Neural cell (in vitro differentiated cells): ENCODE measurements at regions not wholly inside any gene's neighbourhood (a gene's known extent, or its start where the extent isn't known, plus 50 kb on each side); places are given as distances from the start of the nearest gene placed in this dataset.

Experiments
- H2AFZ ChIP-seq: fragments of 200-600, 300-800 bp; sonication (generic), shearing (Covaris generic); 2 replicates; pipeline ENCODE4 v1.6.0; 2014; ENCODE audit warnings: low read depth, mild to moderate bottlenecking, antibody characterized with exemption, low read length, moderate library complexity
- H3F3A ChIP-seq: fragments of 200-600 bp; shearing (Covaris generic); 2 replicates; pipeline ENCODE4 v1.6.1; 2016; ENCODE audit warnings: mild to moderate bottlenecking, moderate library complexity, mixed read lengths, antibody characterized with exemption, low read length; ENCODE audit not compliant: insufficient read depth, poor library complexity, severe bottlenecking
- H3K27ac ChIP-seq: fragments of 200-600, 300-800 bp; sonication (generic), shearing (Covaris generic); 2 replicates; pipeline ENCODE4 v1.5.1; 2014; ENCODE audit warnings: mild to moderate bottlenecking, low read length, moderate library complexity
- H3K27me3 ChIP-seq: fragments of 300-800, 200-600 bp; sonication (generic), shearing (Covaris generic); 2 replicates; pipeline ENCODE4 v1.6.0; 2014; ENCODE audit warnings: mild to moderate bottlenecking, low read depth, low read length, moderate library complexity; ENCODE audit not compliant: insufficient read depth
- H3K36me3 ChIP-seq: fragments of 300-800, 200-600 bp; sonication (generic), shearing (Covaris generic); 2 replicates; pipeline ENCODE4 v1.5.1; 2014; ENCODE audit warnings: mild to moderate bottlenecking, antibody characterized with exemption, low read length, moderate library complexity; ENCODE audit not compliant: insufficient read depth
- H3K4me2 ChIP-seq: fragments of 300-800, 200-600 bp; sonication (generic), shearing (Covaris generic); 2 replicates; pipeline ENCODE4 v1.6.0; 2014; ENCODE audit warnings: mild to moderate bottlenecking, low read length
- H3K4me3 ChIP-seq: fragments of 300-800, 200-600 bp; sonication (generic), shearing (Covaris generic); 2 replicates; pipeline ENCODE4 v1.5.1; 2014; ENCODE audit warnings: mild to moderate bottlenecking, low read length, moderate library complexity
- H3K79me2 ChIP-seq: fragments of 200-600 bp; shearing (Covaris generic); replicated peaks from 2 replicates; pipeline ENCODE4 v1.6.0; 2014; ENCODE audit warnings: mild to moderate bottlenecking, low read length, moderate library complexity; ENCODE audit not compliant: insufficient read depth
- H3K9ac ChIP-seq: fragments of 300-800, 200-600 bp; sonication (generic), shearing (Covaris generic); 2 replicates; pipeline ENCODE4 v1.6.1; 2016; ENCODE audit warnings: mild to moderate bottlenecking, low read length, mixed read lengths
- H3K9me2 ChIP-seq: fragments of 200-600 bp; shearing (Covaris generic); 2 replicates; pipeline ENCODE4 v1.6.1; 2016; ENCODE audit warnings: mild to moderate bottlenecking, low read length, mixed read lengths; ENCODE audit not compliant: insufficient read depth
- H3K9me3 ChIP-seq: fragments of 200-600, 300-800 bp; sonication (generic), shearing (Covaris generic); 2 replicates; pipeline ENCODE4 v1.6.1; 2016; ENCODE audit warnings: mild to moderate bottlenecking, mixed run types, low read length, moderate library complexity, mixed read lengths
- H4K20me1 ChIP-seq: fragments of 200-600 bp; shearing (Covaris generic); 2 replicates; pipeline ENCODE4 v1.6.1; 2016; ENCODE audit warnings: mild to moderate bottlenecking, mixed run types; ENCODE audit not compliant: insufficient read depth
- EP300 ChIP-seq: fragments of 450-650 bp; conservative IDR thresholded peaks from 2 replicates; pipeline ENCODE4 v1.6.1; 2014; ENCODE audit warnings: antibody characterized with exemption, mild to moderate bottlenecking, moderate library complexity; ENCODE audit not compliant: poor library complexity, severe bottlenecking
- EZH2 ChIP-seq: fragments of 200-600, 300-800 bp; shearing (Covaris generic), sonication (generic); IDR thresholded peaks from 2 replicates; pipeline ENCODE4 v1.6.1; 2014; ENCODE audit warnings: antibody characterized with exemption, low read length, borderline replicate concordance, mild to moderate bottlenecking; ENCODE audit not compliant: insufficient read depth, poor library complexity, severe bottlenecking
- MXI1 ChIP-seq: fragments of 450-650 bp; conservative IDR thresholded peaks from 2 replicates; pipeline ENCODE4 v1.6.1; 2014; ENCODE audit warnings: antibody characterized with exemption, mild to moderate bottlenecking; ENCODE audit not compliant: poor library complexity, severe bottlenecking
- POLR2AphosphoS5 ChIP-seq: IDR thresholded peaks from 2 replicates; pipeline ENCODE4 v1.6.1; 2012
- RAD21 ChIP-seq: fragments of 450-650 bp; conservative IDR thresholded peaks from 2 replicates; pipeline ENCODE4 v1.6.1; 2014; ENCODE audit warnings: antibody characterized with exemption, mild to moderate bottlenecking, moderate library complexity
- SMC3 ChIP-seq: fragments of 450-650 bp; conservative IDR thresholded peaks from 2 replicates; pipeline ENCODE4 v1.6.1; 2014; ENCODE audit warnings: antibody characterized with exemption, mild to moderate bottlenecking, moderate library complexity; ENCODE audit not compliant: poor library complexity
- TAF1 ChIP-seq: IDR thresholded peaks from 2 replicates; pipeline ENCODE4 v1.6.1; 2012; ENCODE audit warnings: low read depth
- TF ChIP-seq, protein P1 (sequence below): IDR thresholded peaks from 2 replicates; pipeline ENCODE4 v1.6.1; 2012; ENCODE audit warnings: borderline replicate concordance
- TF ChIP-seq, protein P2 (sequence below): fragments of 450-650 bp; IDR thresholded peaks from 2 replicates; pipeline ENCODE4 v1.5.1; 2014; ENCODE audit warnings: antibody characterized with exemption, mild to moderate bottlenecking, moderate library complexity; ENCODE audit not compliant: poor library complexity, severe bottlenecking

DNA sequence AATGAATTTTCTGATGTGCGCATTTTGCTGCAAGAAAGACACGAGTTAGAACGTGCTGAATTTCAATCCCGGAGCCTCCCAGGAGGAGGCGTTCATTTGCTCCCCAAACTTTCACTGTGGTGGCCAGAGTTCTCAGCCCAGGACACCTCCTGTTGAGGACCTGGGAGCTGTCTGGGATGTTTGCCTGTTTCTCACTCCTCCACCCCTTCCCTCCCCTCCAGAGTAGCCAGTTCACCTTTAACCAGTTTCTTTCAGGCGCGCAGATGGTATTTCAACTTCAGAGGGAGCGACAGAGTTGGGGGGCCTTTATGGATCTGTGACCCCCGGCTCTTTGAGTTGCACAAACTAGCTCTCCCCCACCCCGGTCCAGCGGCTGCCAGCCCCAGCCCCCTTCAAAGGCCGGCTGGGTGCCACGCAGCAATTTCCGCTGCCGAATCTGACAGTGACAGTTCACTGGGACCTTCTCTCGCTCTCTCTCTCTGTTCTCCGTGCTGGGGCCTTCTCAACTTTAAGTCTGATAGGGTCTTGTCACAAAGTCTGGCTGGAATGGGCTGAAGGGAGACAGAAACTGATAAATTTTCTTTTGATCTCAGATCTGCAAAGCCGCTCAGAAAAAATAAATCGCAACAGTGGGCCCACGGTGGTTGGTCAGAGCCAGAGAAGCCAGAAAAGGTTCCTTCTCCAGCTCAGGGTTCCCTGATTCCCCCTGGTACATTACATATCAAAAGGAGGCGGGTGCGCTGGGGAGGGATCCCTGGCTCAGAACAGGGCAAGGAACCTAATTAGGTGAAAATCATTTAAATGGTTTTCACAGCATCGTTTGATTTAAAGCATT, 100.0 kb upstream of the STX18 start:
- no peak overlapping the region for H3K4me3 ChIP-seq
- TF ChIP-seq RAD21 (no peak), EZH2 (no peak), POLR2AphosphoS5 (no peak), TAF1 (no peak), SMC3 (no peak), MXI1 (no peak), EP300 (no peak)
- TF ChIP-seq, protein P1, sequence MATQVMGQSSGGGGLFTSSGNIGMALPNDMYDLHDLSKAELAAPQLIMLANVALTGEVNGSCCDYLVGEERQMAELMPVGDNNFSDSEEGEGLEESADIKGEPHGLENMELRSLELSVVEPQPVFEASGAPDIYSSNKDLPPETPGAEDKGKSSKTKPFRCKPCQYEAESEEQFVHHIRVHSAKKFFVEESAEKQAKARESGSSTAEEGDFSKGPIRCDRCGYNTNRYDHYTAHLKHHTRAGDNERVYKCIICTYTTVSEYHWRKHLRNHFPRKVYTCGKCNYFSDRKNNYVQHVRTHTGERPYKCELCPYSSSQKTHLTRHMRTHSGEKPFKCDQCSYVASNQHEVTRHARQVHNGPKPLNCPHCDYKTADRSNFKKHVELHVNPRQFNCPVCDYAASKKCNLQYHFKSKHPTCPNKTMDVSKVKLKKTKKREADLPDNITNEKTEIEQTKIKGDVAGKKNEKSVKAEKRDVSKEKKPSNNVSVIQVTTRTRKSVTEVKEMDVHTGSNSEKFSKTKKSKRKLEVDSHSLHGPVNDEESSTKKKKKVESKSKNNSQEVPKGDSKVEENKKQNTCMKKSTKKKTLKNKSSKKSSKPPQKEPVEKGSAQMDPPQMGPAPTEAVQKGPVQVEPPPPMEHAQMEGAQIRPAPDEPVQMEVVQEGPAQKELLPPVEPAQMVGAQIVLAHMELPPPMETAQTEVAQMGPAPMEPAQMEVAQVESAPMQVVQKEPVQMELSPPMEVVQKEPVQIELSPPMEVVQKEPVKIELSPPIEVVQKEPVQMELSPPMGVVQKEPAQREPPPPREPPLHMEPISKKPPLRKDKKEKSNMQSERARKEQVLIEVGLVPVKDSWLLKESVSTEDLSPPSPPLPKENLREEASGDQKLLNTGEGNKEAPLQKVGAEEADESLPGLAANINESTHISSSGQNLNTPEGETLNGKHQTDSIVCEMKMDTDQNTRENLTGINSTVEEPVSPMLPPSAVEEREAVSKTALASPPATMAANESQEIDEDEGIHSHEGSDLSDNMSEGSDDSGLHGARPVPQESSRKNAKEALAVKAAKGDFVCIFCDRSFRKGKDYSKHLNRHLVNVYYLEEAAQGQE: no peak
- TF ChIP-seq, protein P2, sequence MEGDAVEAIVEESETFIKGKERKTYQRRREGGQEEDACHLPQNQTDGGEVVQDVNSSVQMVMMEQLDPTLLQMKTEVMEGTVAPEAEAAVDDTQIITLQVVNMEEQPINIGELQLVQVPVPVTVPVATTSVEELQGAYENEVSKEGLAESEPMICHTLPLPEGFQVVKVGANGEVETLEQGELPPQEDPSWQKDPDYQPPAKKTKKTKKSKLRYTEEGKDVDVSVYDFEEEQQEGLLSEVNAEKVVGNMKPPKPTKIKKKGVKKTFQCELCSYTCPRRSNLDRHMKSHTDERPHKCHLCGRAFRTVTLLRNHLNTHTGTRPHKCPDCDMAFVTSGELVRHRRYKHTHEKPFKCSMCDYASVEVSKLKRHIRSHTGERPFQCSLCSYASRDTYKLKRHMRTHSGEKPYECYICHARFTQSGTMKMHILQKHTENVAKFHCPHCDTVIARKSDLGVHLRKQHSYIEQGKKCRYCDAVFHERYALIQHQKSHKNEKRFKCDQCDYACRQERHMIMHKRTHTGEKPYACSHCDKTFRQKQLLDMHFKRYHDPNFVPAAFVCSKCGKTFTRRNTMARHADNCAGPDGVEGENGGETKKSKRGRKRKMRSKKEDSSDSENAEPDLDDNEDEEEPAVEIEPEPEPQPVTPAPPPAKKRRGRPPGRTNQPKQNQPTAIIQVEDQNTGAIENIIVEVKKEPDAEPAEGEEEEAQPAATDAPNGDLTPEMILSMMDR: no peak
- no peaks in the 10 kb centered on the region for H3K36me3 ChIP-seq
- no peaks in the 10 kb centered on the region for H3K27me3 ChIP-seq
- no peaks in the 10 kb centered on the region for H4K20me1 ChIP-seq
- H3K27ac ChIP-seq: no peak overlapping the region
- H3K9ac ChIP-seq: no peak overlapping the region
- H3K9me2 ChIP-seq: no peaks in the 10 kb centered on the region
- no peaks in the 10 kb centered on the region for H3K9me3 ChIP-seq
- H3K4me2 ChIP-seq: no peak overlapping the region
- H2AFZ ChIP-seq: no peak overlapping the region
- H3K79me2 ChIP-seq: no peaks in the 10 kb centered on the region
- H3F3A ChIP-seq: no peaks in the 10 kb centered on the region

DNA sequence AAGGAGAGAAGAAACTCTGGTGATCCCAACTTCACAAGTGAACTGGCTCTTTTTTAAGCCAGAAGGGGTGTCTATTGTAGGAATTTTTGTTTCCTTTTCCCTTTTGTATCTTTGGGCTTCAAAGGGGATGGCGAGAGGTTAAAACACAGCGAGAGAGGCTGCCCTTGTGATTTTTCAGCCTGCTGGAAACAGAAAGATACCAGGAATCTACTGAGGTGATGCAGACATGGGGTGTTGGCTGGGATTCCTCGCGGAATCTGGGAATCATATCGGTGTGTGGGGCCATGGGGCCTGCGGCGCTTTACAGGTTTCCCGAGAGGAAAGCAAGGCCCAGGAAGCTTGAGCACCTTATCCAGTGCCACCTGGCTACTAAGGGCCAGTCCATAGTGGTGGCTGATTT, 99.4 kb upstream of the STX18 start:
- H3K36me3 ChIP-seq: no peaks in the 10 kb centered on the region
- H3K4me2 ChIP-seq: no peak overlapping the region
- no peaks in the 10 kb centered on the region for H4K20me1 ChIP-seq
- H3K79me2 ChIP-seq: no peaks in the 10 kb centered on the region
- H3K4me3 ChIP-seq: no peak overlapping the region
- no peak overlapping the region for H2AFZ ChIP-seq
- no peaks in the 10 kb centered on the region for H3K9me3 ChIP-seq
- H3K9me2 ChIP-seq: no peaks in the 10 kb centered on the region
- TF ChIP-seq EP300: no peak
- TF ChIP-seq MXI1: no peak
- TF ChIP-seq, protein P1: no peak
- no peak for TF ChIP-seq POLR2AphosphoS5
- TF ChIP-seq RAD21: no peak
- TF ChIP-seq SMC3: no peak
- no peak for TF ChIP-seq TAF1
- TF ChIP-seq, protein P2: no peak
- TF ChIP-seq EZH2: no peak
- H3K9ac ChIP-seq: no peak overlapping the region
- H3K27me3 ChIP-seq: no peaks in the 10 kb centered on the region
- no peak overlapping the region for H3K27ac ChIP-seq
- no peaks in the 10 kb centered on the region for H3F3A ChIP-seq
